T-helper 9 cell (primary cell): ENCODE measurements at regions not wholly inside any gene's neighbourhood (a gene's known extent, or its start where the extent isn't known, plus 50 kb on each side); places are given as distances from the start of the nearest gene placed in this dataset.

Experiments
- DNase-seq: peaks from one replicate; pipeline ENCODE4 v3.0.0-alpha.2; 2020

- DNase-seq: no peak
Observed at GRCh38 chr22:44549701-44550100, 51.7 kb upstream of the RTL6 start.

GRCh38 chr22:44548981-44549380 is 50.9 kb upstream of the RTL6 start:
- DNase-seq: no peak
